ENCODE measurements at regions not wholly inside any gene's neighbourhood (a gene's known extent, or its start where the extent isn't known, plus 50 kb on each side); places are given as distances from the start of the nearest gene placed in this dataset.
"Not testable (repeated sequence)": the region's sequence is repeated elsewhere in the genome, so short reads cannot be mapped to it uniquely, and the experiment has no call there.

DNA sequence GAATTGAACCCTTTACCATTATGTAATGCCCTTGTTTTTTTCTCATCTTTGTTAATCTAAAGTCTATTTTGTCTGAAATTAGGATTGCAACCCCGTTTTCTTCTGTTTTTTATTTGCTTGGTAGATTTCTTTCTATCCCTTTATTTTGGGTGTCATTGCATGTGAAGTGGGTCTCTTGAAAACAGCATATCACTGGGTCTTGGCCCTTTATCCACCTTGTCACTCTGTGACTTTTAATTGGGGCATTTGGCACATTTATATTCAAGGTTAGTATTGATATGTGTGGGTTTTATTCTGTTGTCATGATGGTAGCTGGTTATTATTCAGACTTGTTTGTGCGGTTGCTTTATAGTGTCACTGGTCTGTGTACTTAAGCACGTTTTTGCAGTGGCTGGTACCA is 117.4 kb upstream of the MARCHF11 start:
- DNase-seq (ENCODE audit: low read depth): no peak

DNA sequence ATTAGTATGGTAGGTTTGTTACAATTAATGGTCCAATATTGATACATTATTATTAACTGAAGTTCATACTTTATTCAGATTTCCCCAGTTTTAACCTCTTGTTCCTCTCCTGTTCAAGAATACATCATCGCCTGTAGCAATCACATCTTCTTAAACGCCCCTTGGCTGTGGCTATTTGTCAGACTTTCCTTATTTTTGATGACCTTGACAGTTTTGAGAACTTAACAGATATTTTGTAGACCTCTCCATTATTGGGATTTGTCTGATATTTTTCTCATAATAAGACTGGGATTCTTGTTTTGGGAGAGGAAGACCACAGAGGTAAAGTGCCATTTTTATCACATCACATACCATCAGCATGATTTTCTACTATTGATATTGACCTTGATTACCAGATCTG is 112.3 kb upstream of the MARCHF11 start:
- DNase-seq (ENCODE audit: low read depth): no peak

DNA sequence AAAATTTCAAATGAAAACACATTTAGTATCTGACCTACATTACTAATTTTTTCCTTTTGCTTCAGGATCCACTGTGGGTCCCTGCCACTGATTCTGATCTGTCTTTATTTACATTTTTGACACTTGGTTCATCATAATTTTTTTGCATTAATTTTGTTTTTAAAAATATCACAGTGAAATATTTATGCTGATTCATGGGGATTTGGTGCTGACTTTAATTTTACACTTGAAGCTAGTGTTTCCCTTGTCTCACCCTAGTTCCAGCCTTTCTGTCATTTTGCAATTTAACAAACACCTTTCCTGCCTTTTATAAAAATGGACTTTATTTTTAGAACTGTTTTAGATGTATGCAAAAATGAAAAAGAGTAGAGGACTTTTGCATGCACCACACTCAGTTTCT is 111.9 kb upstream of the MARCHF11 start:
- DNase-seq (ENCODE audit: low read depth): no peak

DNA sequence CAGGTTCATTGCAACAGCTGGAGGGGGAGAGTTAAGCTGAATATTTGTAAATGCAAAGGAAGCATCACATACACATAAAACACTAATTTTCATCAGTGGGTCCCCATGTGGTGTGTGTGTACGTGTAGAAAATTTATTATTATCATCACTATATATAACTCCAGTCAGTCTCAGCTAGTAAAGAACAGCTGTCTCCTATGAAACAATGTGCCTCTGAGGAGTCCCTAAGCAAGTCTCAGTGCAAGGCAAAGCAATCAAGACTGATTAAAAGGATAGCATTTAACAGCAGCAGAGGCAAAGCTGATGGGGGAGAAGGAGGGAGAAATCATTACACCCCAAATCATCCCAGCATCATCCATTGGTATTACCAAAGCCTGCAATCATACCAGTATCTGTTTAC is 104.2 kb upstream of the MARCHF11 start:
- DNase-seq (ENCODE audit: low read depth): no peak

DNA sequence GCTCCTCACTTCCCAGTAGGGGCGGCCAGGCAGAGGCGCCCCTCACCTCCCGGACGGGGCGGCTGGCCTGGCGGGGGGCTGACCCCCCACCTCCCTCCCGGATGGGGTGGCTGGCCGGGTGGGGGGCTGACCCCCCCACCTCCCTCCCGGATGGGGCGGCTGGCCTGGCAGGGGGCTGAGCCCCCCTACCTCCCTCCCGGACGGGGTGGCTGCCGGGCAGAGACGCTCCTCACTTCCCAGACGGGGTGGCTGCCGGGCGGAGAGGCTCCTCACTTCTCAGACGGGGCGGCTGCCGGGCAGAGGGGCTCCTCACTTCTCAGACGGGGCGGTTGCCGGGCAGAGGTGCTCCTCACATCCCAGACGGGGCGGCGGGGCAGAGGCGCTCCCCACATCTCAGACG is 97.3 kb upstream of the MARCHF11 start:
- not testable (repeated sequence) for DNase-seq (ENCODE audit: low read depth)

DNA sequence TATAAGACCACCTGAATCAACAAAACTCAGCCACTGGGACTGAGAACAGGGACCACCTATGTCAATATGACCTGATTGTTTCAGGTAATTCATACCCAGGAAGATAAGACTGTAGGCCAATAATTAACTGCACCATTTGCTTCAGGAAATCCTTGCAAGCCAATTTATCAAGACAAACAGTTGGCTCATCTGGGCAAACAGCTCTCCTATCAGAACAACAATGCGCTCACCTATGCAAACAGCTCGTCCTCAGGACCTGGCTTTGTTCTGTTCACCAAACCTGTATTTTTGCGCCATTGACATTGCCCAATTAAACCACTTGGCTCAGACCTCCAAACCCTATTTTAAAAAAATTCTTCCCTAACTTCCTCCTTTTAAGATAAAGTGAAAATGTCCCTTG is 92.3 kb upstream of the MARCHF11 start:
- DNase-seq (ENCODE audit: low read depth): no peak

DNA sequence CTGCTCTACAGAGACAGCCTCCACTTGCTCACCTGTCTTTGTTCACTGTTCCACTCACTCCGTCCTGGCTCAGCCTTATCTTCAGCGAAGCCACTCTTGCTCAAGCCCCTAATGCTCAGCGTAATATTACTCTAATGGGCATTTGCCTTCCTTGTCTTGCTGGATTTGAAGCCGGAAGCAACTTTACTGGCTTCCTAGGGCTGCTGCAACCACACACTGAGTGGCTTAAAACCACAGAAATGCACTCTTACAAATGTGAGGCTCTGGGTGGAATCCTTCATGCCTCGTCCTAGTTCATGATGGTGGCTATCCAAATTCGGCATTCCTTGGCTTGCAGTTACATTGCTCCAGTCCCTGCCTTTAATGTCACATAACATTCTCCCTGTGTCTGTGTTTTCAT is 85.5 kb upstream of the MARCHF11 start:
- no peak for DNase-seq (ENCODE audit: low read depth)

DNA sequence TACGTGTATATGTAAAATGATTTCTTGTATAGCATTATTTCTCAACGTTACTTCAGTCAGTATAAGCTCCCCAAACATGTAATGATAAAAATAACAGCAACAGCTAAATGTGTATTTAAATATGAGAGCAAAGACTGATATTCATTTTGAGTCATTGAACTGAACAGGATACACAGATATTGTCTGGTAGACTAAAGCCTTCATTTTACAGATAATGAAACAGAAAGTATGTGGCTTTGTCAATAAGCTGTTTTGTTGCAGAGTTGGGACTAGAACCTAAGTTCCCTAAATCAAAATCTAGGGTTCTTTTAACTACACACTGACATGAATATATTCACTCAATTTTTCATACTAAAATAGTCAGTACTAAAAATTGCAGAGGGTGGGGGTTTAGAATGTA is 80.4 kb upstream of the MARCHF11 start:
- DNase-seq (ENCODE audit: low read depth): no peak

DNA sequence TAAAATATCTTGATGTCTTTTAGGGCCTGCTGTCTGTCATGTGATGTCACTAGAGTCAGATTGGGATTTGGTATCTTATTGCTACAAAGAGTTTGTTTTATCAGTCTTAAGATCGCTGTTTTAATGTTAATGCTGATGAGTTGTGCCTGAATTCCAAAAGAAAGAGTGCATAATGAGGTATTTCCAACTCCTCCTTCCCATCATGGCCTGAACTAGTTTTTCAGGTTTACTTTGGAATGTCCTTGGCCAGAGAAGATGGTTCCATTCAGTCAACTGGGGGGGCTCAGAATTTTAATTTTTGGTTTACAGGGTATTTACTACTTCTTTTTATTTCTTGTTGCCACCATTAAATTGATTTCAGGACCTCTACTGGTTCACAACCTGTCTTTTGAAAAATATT is 74.3 kb upstream of the MARCHF11 start:
- DNase-seq (ENCODE audit: low read depth): no peak

DNA sequence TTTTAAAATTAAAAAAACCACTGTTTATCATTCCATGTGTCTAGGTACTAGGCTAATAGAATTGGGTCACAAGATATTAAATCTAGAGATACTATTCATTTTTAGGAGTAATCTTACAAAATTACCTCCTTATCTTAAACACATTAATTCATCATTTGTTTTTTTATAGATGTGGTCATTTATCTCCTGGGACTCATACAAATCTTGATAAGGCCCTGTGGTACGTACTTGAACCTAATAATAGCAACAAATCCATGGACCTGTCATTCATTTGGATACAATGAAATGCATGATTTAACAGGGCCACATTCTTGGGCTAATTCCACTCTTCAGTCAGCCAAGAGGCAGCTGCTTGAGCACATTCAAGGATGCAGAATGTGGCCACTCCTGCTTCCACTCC is 66.4 kb upstream of the MARCHF11 start:
- no peak for DNase-seq (ENCODE audit: low read depth)

DNA sequence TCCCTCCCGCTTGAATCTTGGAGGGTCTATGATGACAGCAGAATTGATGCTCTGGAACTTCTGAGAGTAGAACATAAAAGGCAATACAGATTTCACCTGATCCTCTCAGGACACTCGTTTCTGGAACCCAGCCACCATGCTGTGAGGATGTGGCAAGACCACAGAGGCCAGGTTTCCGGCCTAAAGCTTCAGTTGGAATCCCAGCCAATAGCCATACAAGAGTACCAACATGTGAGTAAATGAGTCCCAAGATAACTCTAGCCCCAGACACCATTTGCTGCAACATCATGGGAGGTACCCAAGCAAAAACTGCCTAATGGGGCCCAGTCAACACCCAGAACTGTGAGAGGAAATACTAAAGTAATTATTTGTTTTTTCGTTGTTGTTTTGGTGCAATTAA is 65.7 kb upstream of the MARCHF11 start:
- no peak for DNase-seq (ENCODE audit: low read depth)

DNA sequence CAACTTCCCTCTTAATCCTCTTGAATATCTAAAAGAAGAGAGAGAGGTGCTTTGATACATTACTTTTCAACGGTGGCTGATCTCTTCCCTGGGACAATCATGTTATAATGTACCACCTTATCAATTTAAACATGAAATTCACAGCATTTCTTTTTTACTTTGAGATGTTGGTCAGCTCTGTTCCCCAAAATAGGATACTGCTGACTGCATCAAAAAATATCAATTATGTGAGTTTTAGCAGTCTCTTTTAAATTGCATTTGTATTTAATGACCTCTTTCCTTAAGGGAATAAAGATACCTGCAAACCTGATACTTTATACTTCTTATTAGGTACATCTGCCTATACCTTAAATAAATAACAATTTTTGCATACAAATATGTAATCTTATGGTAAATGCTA is 58.4 kb upstream of the MARCHF11 start:
- no peak for DNase-seq (ENCODE audit: low read depth)

DNA sequence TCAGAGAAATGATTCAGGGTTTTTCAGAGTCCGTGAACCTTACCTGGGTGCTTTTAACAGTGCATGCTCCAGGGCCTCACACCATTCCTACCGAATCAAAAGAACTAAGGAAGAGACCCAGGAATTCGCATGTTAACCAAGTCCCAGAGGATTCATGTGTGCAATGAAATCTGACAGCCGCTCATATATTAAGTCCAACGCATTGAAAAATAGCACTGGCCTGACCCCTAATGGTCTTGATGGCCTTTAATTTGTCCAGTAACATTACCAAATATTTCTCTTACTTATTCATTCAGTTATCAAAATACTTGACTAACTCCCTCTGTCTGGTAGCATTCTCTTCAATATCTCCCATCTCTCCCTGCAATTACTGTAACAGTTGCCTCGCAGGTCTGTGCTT is 55.0 kb upstream of the MARCHF11 start:
- DNase-seq (ENCODE audit: low read depth): no peak

DNA sequence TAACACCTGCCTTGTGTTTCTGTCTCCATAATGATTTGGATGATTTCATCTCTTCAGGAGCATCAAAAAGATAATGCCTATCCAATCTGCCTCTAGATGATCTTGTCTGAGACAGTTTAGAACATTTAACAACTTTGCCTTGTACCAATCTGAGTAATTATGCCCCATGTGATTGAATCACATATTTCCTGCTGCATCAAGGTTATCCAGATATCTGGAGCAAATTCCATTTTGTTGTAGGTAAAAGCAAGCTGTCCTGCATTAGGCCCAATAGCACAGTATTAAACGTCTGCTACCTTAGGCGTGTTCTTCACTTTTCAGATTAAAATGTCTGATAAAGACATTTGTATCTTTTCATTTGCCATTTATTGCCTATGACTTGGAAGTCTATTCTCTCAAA is 54.1 kb upstream of the MARCHF11 start:
- DNase-seq (ENCODE audit: low read depth): no peak

DNA sequence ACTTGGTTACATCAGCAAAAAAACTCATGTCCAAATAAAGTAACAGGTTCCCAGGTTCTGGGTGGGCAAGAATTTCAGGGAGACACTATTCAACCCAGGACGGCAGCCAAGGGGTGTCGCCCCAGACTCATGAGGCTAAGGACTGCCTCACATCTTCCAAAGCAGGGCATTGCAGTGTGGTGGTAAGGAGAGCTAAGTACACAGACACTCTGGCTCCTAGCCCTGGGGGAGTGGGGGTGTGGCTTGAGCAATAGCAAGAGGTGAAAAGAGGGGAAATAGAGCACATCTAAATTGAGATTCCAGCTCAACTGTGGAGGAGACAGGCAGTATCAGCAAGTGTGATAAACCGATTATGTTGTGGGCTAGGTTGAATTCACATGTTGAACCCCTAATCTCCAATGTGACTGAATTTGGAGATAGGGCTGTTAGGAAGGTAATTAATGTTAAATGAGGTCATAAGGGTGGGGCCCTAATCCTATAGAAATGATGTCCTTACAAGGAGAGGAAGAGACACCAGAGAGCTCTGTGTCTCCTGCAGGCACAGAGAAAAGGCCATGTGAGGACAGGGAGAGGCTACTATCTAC is 49.9 kb upstream of the MARCHF11 start:
- DNase-seq (ENCODE audit: low read depth): no peak

All from HS-5 (cell line).